ENCODE measurements at regions not wholly inside any gene's neighbourhood (a gene's known extent, or its start where the extent isn't known, plus 50 kb on each side); places are given as distances from the start of the nearest gene placed in this dataset.

- H3K27me3 ChIP-seq (ENCODE audit: control insufficient read depth, insufficient read depth, low read length, poor library complexity, severe bottlenecking), result no peaks in the 10 kb centered on the region
- no peak overlapping the region for H3K27ac Mint-ChIP-seq
Observed at GRCh38 chr5:173480896-173481295, 135.6 kb downstream of the BOD1 start.

GRCh38 chr5:173479711-173480110 is 136.7 kb downstream of the BOD1 start:
- Histone ChIP-seq H3K27ac (ENCODE audit: low read depth, low read length) (no peak overlapping the region), H3K36me3 (ENCODE audit: control insufficient read depth, insufficient read depth, low read length) (no peaks in the 10 kb centered on the region), H3K4me3 (ENCODE audit: low read length) (no peak overlapping the region), H3K9me3 (ENCODE audit: control insufficient read depth, low read length) (no peaks in the 10 kb centered on the region), H3K4me1 (ENCODE audit: control insufficient read depth, insufficient read depth, low read length) (no peaks in the 10 kb centered on the region), H3K9ac (ENCODE audit: extremely low read depth, low read length, poor library complexity, severe bottlenecking) (no peak overlapping the region), H3K27me3 (ENCODE audit: control insufficient read depth, insufficient read depth, low read length, poor library complexity, severe bottlenecking) (no peaks in the 10 kb centered on the region)
- Mint-ChIP-seq H3K4me3 (no peak overlapping the region), H3K36me3 (ENCODE audit: low read depth) (no peaks in the 10 kb centered on the region), H3K27me3 (ENCODE audit: insufficient read depth) (peaks cover 9% of the 10 kb centered on the region), H3K4me1 (no peaks in the 10 kb centered on the region), H3K27ac (no peak overlapping the region), H3K9me3 (no peaks in the 10 kb centered on the region)
- DNase-seq, result no peak
- WGBS, 2 experiments (ENCODE audit: insufficient coverage in 1 of 2, insufficient read length in 1 of 2), result 45 to 61% methylated on average over 2 to 3 of the region's 3 CpGs
- TF ChIP-seq CTCF (conservative IDR thresholded peaks at IDR 0.05), result no peak

More at GRCh38 chr5:173480896-173481295, 135.6 kb downstream of the BOD1 start:
- Histone ChIP-seq H3K9me3 (ENCODE audit: control insufficient read depth, low read length) (no peaks in the 10 kb centered on the region), H3K4me3 (ENCODE audit: low read length) (no peak overlapping the region), H3K9ac (ENCODE audit: extremely low read depth, low read length, poor library complexity, severe bottlenecking) (no peak overlapping the region), H3K27ac (ENCODE audit: low read depth, low read length) (no peak overlapping the region), H3K36me3 (ENCODE audit: control insufficient read depth, insufficient read depth, low read length) (no peaks in the 10 kb centered on the region), H3K4me1 (ENCODE audit: control insufficient read depth, insufficient read depth, low read length) (no peaks in the 10 kb centered on the region)
- no peaks in the 10 kb centered on the region for H3K9me3 Mint-ChIP-seq
- H3K36me3 Mint-ChIP-seq (ENCODE audit: low read depth), result no peaks in the 10 kb centered on the region
- no peak overlapping the region for H3K4me3 Mint-ChIP-seq
- DNase-seq, result no peak
- no peaks in the 10 kb centered on the region for H3K4me1 Mint-ChIP-seq
- peaks cover 9% of the 10 kb centered on the region for H3K27me3 Mint-ChIP-seq (ENCODE audit: insufficient read depth)
- no peak for TF ChIP-seq CTCF (conservative IDR thresholded peaks at IDR 0.05)

GRCh38 chr5:173477345-173478040 is 139.0 kb downstream of the BOD1 start:
- H3K4me1 ChIP-seq (ENCODE audit: control insufficient read depth, insufficient read depth, low read length), result no peaks in the 10 kb centered on the region
- H3K9me3 ChIP-seq (ENCODE audit: control insufficient read depth, low read length), result no peaks in the 10 kb centered on the region
- DNase-seq, result no peak
- H3K36me3 Mint-ChIP-seq (ENCODE audit: low read depth), result no peaks in the 10 kb centered on the region
- WGBS, 2 experiments (ENCODE audit: insufficient coverage in 1 of 2, insufficient read length in 1 of 2), result 91 to 93% methylated on average over 8 to 13 of the region's 13 CpGs
- no peak overlapping the region for H3K27ac ChIP-seq (ENCODE audit: low read depth, low read length)
- no peak overlapping the region for H3K4me3 ChIP-seq (ENCODE audit: low read length)
- no peaks in the 10 kb centered on the region for H3K36me3 ChIP-seq (ENCODE audit: control insufficient read depth, insufficient read depth, low read length)
- no peak overlapping the region for H3K9ac ChIP-seq (ENCODE audit: extremely low read depth, low read length, poor library complexity, severe bottlenecking)
- H3K4me1 Mint-ChIP-seq, result peaks cover under 1% of the 10 kb centered on the region
- H3K4me3 Mint-ChIP-seq, result no peak overlapping the region
- no peak overlapping the region for H3K27ac Mint-ChIP-seq
- no peaks in the 10 kb centered on the region for H3K9me3 Mint-ChIP-seq
- TF ChIP-seq CTCF (conservative IDR thresholded peaks at IDR 0.05), result no peak
- H3K27me3 Mint-ChIP-seq (ENCODE audit: insufficient read depth), result peaks cover 9% of the 10 kb centered on the region
- H3K27me3 ChIP-seq (ENCODE audit: control insufficient read depth, insufficient read depth, low read length, poor library complexity, severe bottlenecking), result no peaks in the 10 kb centered on the region
